CD14-positive monocyte (primary cell): ENCODE measurements at regions not wholly inside any gene's neighbourhood (a gene's known extent, or its start where the extent isn't known, plus 50 kb on each side); places are given as distances from the start of the nearest gene placed in this dataset.

Source experiments
- DNase-seq, 3 donors: peaks; one replicate each; pipeline ENCODE4 v3.0.0-alpha.2; 2011 to 2022
- H2AFZ ChIP-seq: 2 replicates; pipeline ENCODE4 v1.6.0; 2012; ENCODE audit warnings: mild to moderate bottlenecking, low read depth, low read length, inconsistent platforms; ENCODE audit not compliant: insufficient read depth, poor library complexity, severe bottlenecking
- H3K27ac ChIP-seq, 2 donors: 1 replicate in 1 of 2; 2 replicates in 1 of 2; pipeline ENCODE4 v1.5.1; 2012 to 2013; ENCODE audit warnings: low read length in 2 of 2, control low read depth in 1 of 2, inconsistent platforms in 1 of 2, low read depth in 1 of 2, mild to moderate bottlenecking in 1 of 2
- H3K27me3 ChIP-seq, 2 donors: one replicate each; pipeline versions ENCODE4 v1.6.0 to v1.6.1; 2011 to 2013; ENCODE audit warnings: low read length in 2 of 2; ENCODE audit not compliant: control insufficient read depth in 2 of 2, insufficient read depth in 2 of 2
- H3K36me3 ChIP-seq, 2 donors: replicated peaks in 1 of 2; 1 replicate in 1 of 2; 2 replicates in 1 of 2; pipeline versions ENCODE4 v1.5.1 to v1.6.1; 2012 to 2013; ENCODE audit warnings: low read length in 2 of 2, control low read depth in 1 of 2, inconsistent platforms in 1 of 2, mild to moderate bottlenecking in 1 of 2; ENCODE audit not compliant: insufficient read depth in 2 of 2, control insufficient read depth in 1 of 2
- H3K4me1 ChIP-seq, 2 donors: 1 replicate in 1 of 2; 2 replicates in 1 of 2; pipeline versions ENCODE4 v1.5.1 to v1.6.1; 2012 to 2013; ENCODE audit warnings: low read length in 2 of 2, control low read depth in 1 of 2, inconsistent platforms in 1 of 2, mild to moderate bottlenecking in 1 of 2, moderate library complexity in 1 of 2; ENCODE audit not compliant: insufficient read depth in 2 of 2, control insufficient read depth in 1 of 2
- H3K4me2 ChIP-seq: replicated peaks from 2 replicates; pipeline ENCODE3; 2012; ENCODE audit warnings: low read length, moderate library complexity, mild to moderate bottlenecking; ENCODE audit not compliant: poor library complexity, severe bottlenecking; ENCODE audit errors: extremely low read depth
- H3K4me3 ChIP-seq, 3 experiments: fragments of 200-600 bp in 1 of 3; sonication (generic) in 1 of 3; replicated peaks in 1 of 3; 1 replicate in 2 of 3; 2 replicates in 1 of 3; pipeline ENCODE4 v1.5.1; 2011 to 2013; ENCODE audit warnings: low read length in 3 of 3, mild to moderate bottlenecking in 3 of 3, control low read depth in 2 of 3, low read depth in 2 of 3, inconsistent platforms in 1 of 3, moderate library complexity in 1 of 3
- H3K79me2 ChIP-seq: 2 replicates; pipeline ENCODE4 v1.6.0; 2012; ENCODE audit warnings: mild to moderate bottlenecking, control low read depth, inconsistent platforms, low read length, moderate library complexity; ENCODE audit not compliant: insufficient read depth
- H3K9ac ChIP-seq: 2 replicates; pipeline ENCODE4 v1.6.0; 2017; ENCODE audit warnings: low read length, mild to moderate bottlenecking; ENCODE audit not compliant: insufficient read depth, poor library complexity, severe bottlenecking
- H3K9me3 ChIP-seq, 2 donors: replicated peaks in 1 of 2; 1 replicate in 1 of 2; 2 replicates in 1 of 2; pipeline versions ENCODE4 v1.5.1 to v1.6.1; 2012 to 2013; ENCODE audit warnings: low read length in 2 of 2, control low read depth in 1 of 2; ENCODE audit not compliant: control insufficient read depth in 1 of 2, insufficient read depth in 1 of 2
- H4K20me1 ChIP-seq: 2 replicates; pipeline ENCODE4 v1.6.0; 2012; ENCODE audit warnings: mild to moderate bottlenecking, low read length, control low read depth, moderate library complexity; ENCODE audit not compliant: insufficient read depth
- H3K27ac Mint-ChIP-seq, 7 donors: one replicate each; pipeline ENCODE4 v1.8.0; 2020; ENCODE audit warnings: mild to moderate bottlenecking in 7 of 7, mixed read lengths in 7 of 7, moderate library complexity in 6 of 7, inconsistent platforms in 2 of 7
- H3K27me3 Mint-ChIP-seq, 3 donors: one replicate each; pipeline ENCODE4 v1.8.0; 2021 to 2022; ENCODE audit warnings: low read depth in 3 of 3, mild to moderate bottlenecking in 3 of 3, mixed read lengths in 3 of 3, moderate library complexity in 3 of 3, inconsistent platforms in 1 of 3
- H3K36me3 Mint-ChIP-seq, 2 donors: one replicate each; pipeline ENCODE4 v1.8.0; 2020; ENCODE audit warnings: mixed read lengths in 2 of 2, inconsistent platforms in 1 of 2, mild to moderate bottlenecking in 1 of 2
- H3K4me1 Mint-ChIP-seq: one replicate; pipeline ENCODE4 v1.8.0; 2020; ENCODE audit warnings: mild to moderate bottlenecking, mixed read lengths
- H3K4me3 Mint-ChIP-seq, 2 donors: one replicate each; pipeline ENCODE4 v1.8.0; 2020; ENCODE audit warnings: mild to moderate bottlenecking in 2 of 2, mixed read lengths in 2 of 2, moderate library complexity in 1 of 2
- H3K9me3 Mint-ChIP-seq, 7 donors: one replicate each; pipeline ENCODE4 v1.8.0; 2020 to 2022; ENCODE audit warnings: mixed read lengths in 7 of 7, mild to moderate bottlenecking in 6 of 7, moderate library complexity in 6 of 7, inconsistent platforms in 2 of 7
- CTCF ChIP-seq: fragments of 200-600 bp; IDR thresholded peaks from one replicate; pipeline ENCODE4 v1.8.0; 2022; ENCODE audit warnings: antibody characterized with exemption, mild to moderate bottlenecking
- WGBS: methylation state at CpG from one replicate; pipeline ENCODE4 v1.1.5; 2013; ENCODE audit warnings: missing lambda C conversion rate; ENCODE audit not compliant: insufficient coverage; 5-methylcytosine and 5-hydroxymethylcytosine counted together
- intact Hi-C, 2 donors: fragments of 100-400 bp; cut with micrococcal nuclease; formaldehyde crosslinking; loops; one replicate each; pipeline versions ENCODE4 v1.15.0 to v1.15.1; 2023

GRCh38 chr5:89956838-89957237 is 452.7 kb downstream of the CETN3 start:
- Histone ChIP-seq H3K4me1 (no peaks in the 10 kb centered on the region), H2AFZ (no peak overlapping the region), H3K4me2 (no peak overlapping the region), H3K27ac (no peak overlapping the region), H3K4me3 (no peak overlapping the region), H3K36me3 (no peaks in the 10 kb centered on the region), H3K27me3 (no peaks in the 10 kb centered on the region), H3K9ac (no peak overlapping the region), H4K20me1 (no peaks in the 10 kb centered on the region), H3K9me3 (no peaks in the 10 kb centered on the region), H3K79me2 (no peaks in the 10 kb centered on the region)
- Mint-ChIP-seq H3K36me3 (no peaks in the 10 kb centered on the region), H3K27me3 (peaks cover 0 to 1% (median 0%) of the 10 kb centered on the region in 3 donors), H3K4me3 (no peak overlapping the region), H3K27ac (no peak overlapping the region), H3K4me1 (no peaks in the 10 kb centered on the region), H3K9me3 (peaks cover 0 to 4% (median 0%) of the 10 kb centered on the region in 7 donors)
- TF ChIP-seq CTCF: no peak
- WGBS: no CpG with 5 or more reads among the region's 1 CpG
- intact Hi-C loops: no loop called here
- no peak for DNase-seq

- no peak overlapping the region for H3K4me3 ChIP-seq
- no peak for DNase-seq
- no peaks in the 10 kb centered on the region for H4K20me1 ChIP-seq
- Mint-ChIP-seq H3K4me3 (no peak overlapping the region), H3K9me3 (peaks cover 0 to 2% (median 0%) of the 10 kb centered on the region in 7 donors), H3K4me1 (no peaks in the 10 kb centered on the region), H3K27me3 (peaks cover 0 to 1% (median 0%) of the 10 kb centered on the region in 3 donors), H3K27ac (no peak overlapping the region), H3K36me3 (no peaks in the 10 kb centered on the region)
- H3K9ac ChIP-seq: no peak overlapping the region
- no peaks in the 10 kb centered on the region for H3K36me3 ChIP-seq
- H2AFZ ChIP-seq: no peak overlapping the region
- H3K4me2 ChIP-seq: no peak overlapping the region
- no peaks in the 10 kb centered on the region for H3K27me3 ChIP-seq
- no peak for TF ChIP-seq CTCF
- no peak overlapping the region for H3K27ac ChIP-seq
- intact Hi-C loops: no loop called here
- no peaks in the 10 kb centered on the region for H3K9me3 ChIP-seq
- no CpG with 5 or more reads among the region's 4 CpGs for WGBS
- no peaks in the 10 kb centered on the region for H3K79me2 ChIP-seq
- H3K4me1 ChIP-seq: no peaks in the 10 kb centered on the region
Measured at GRCh38 chr5:89954916-89955315, 454.6 kb downstream of the CETN3 start.
